ENCODE measurements at regions not wholly inside any gene's neighbourhood (a gene's known extent, or its start where the extent isn't known, plus 50 kb on each side); places are given as distances from the start of the nearest gene placed in this dataset.

GRCh38 chr2:223238301-223238700, 186.3 kb downstream of the KCNE4 start:
- H3K79me2 ChIP-seq (ENCODE audit: low read length), result no peaks in the 10 kb centered on the region
- DNase-seq, result no peak
- no peaks in the 10 kb centered on the region for H3K36me3 ChIP-seq (ENCODE audit: insufficient read depth, low read length)
- no peak overlapping the region for H3K27ac ChIP-seq (ENCODE audit: low read length)
- no peaks in the 10 kb centered on the region for H3K4me1 ChIP-seq (ENCODE audit: low read length)
- H3K9ac ChIP-seq (ENCODE audit: low read length), result no peak overlapping the region
- no peak overlapping the region for H2AFZ ChIP-seq (ENCODE audit: low read length)
- no peaks in the 10 kb centered on the region for H3K9me2 ChIP-seq (replicated peaks; ENCODE audit: insufficient read depth, low read length)
- no peaks in the 10 kb centered on the region for H4K20me1 ChIP-seq (ENCODE audit: insufficient read depth, low read depth, low read length)
- no peaks in the 10 kb centered on the region for H3K27me3 ChIP-seq (ENCODE audit: low read length)
- no peaks in the 10 kb centered on the region for H3K9me3 ChIP-seq (ENCODE audit: low read length)
- H3K4me2 ChIP-seq (ENCODE audit: low read depth, low read length, poor library complexity, severe bottlenecking), result no peak overlapping the region
- H3K4me3 ChIP-seq (ENCODE audit: low read length), result no peak overlapping the region

- Histone ChIP-seq H3K79me2 (ENCODE audit: low read length) (no peaks in the 10 kb centered on the region), H4K20me1 (ENCODE audit: insufficient read depth, low read depth, low read length) (no peaks in the 10 kb centered on the region), H3K9me3 (ENCODE audit: low read length) (no peaks in the 10 kb centered on the region), H3K36me3 (ENCODE audit: insufficient read depth, low read length) (no peaks in the 10 kb centered on the region), H3K4me2 (ENCODE audit: low read depth, low read length, poor library complexity, severe bottlenecking) (no peak overlapping the region), H2AFZ (ENCODE audit: low read length) (no peak overlapping the region), H3K9me2 (replicated peaks; ENCODE audit: insufficient read depth, low read length) (no peaks in the 10 kb centered on the region), H3K4me3 (ENCODE audit: low read length) (no peak overlapping the region), H3K9ac (ENCODE audit: low read length) (no peak overlapping the region), H3K4me1 (ENCODE audit: low read length) (no peaks in the 10 kb centered on the region), H3K27ac (ENCODE audit: low read length) (no peak overlapping the region), H3K27me3 (ENCODE audit: low read length) (no peaks in the 10 kb centered on the region)
- DNase-seq, result no peak
Observed at GRCh38 chr2:223243233-223243632, 191.2 kb downstream of the KCNE4 start.

- Histone ChIP-seq H3K4me3 (ENCODE audit: low read length) (no peak overlapping the region), H3K27me3 (ENCODE audit: low read length) (no peaks in the 10 kb centered on the region), H3K4me2 (ENCODE audit: low read depth, low read length, poor library complexity, severe bottlenecking) (no peak overlapping the region), H4K20me1 (ENCODE audit: insufficient read depth, low read depth, low read length) (no peaks in the 10 kb centered on the region), H3K9me2 (replicated peaks; ENCODE audit: insufficient read depth, low read length) (no peaks in the 10 kb centered on the region), H3K36me3 (ENCODE audit: insufficient read depth, low read length) (no peaks in the 10 kb centered on the region), H3K9ac (ENCODE audit: low read length) (no peak overlapping the region), H3K79me2 (ENCODE audit: low read length) (no peaks in the 10 kb centered on the region), H3K27ac (ENCODE audit: low read length) (no peak overlapping the region), H3K4me1 (ENCODE audit: low read length) (no peaks in the 10 kb centered on the region), H2AFZ (ENCODE audit: low read length) (no peak overlapping the region), H3K9me3 (ENCODE audit: low read length) (no peaks in the 10 kb centered on the region)
- peak; percentile 67 for DNase-seq
Observed at GRCh38 chr2:223247136-223247535, 195.1 kb downstream of the KCNE4 start.

- no peak overlapping the region for H3K4me3 ChIP-seq (ENCODE audit: low read length)
- no peaks in the 10 kb centered on the region for H4K20me1 ChIP-seq (ENCODE audit: insufficient read depth, low read depth, low read length)
- no peak for DNase-seq
- H3K4me1 ChIP-seq (ENCODE audit: low read length), result no peaks in the 10 kb centered on the region
- no peaks in the 10 kb centered on the region for H3K9me2 ChIP-seq (replicated peaks; ENCODE audit: insufficient read depth, low read length)
- no peak overlapping the region for H3K9ac ChIP-seq (ENCODE audit: low read length)
- H3K9me3 ChIP-seq (ENCODE audit: low read length), result no peaks in the 10 kb centered on the region
- H3K79me2 ChIP-seq (ENCODE audit: low read length), result no peaks in the 10 kb centered on the region
- H3K27ac ChIP-seq (ENCODE audit: low read length), result no peak overlapping the region
- no peak overlapping the region for H3K4me2 ChIP-seq (ENCODE audit: low read depth, low read length, poor library complexity, severe bottlenecking)
- no peak overlapping the region for H2AFZ ChIP-seq (ENCODE audit: low read length)
- no peaks in the 10 kb centered on the region for H3K36me3 ChIP-seq (ENCODE audit: insufficient read depth, low read length)
- no peaks in the 10 kb centered on the region for H3K27me3 ChIP-seq (ENCODE audit: low read length)
Observed at GRCh38 chr2:223251656-223252229, 199.8 kb downstream of the KCNE4 start.

GRCh38 chr2:223260681-223261080, 208.7 kb downstream of the KCNE4 start:
- DNase-seq, result no peak
- Histone ChIP-seq H3K4me1 (ENCODE audit: low read length) (no peaks in the 10 kb centered on the region), H3K4me2 (ENCODE audit: low read depth, low read length, poor library complexity, severe bottlenecking) (no peak overlapping the region), H3K36me3 (ENCODE audit: insufficient read depth, low read length) (no peaks in the 10 kb centered on the region), H3K9me3 (ENCODE audit: low read length) (no peaks in the 10 kb centered on the region), H2AFZ (ENCODE audit: low read length) (no peak overlapping the region), H3K4me3 (ENCODE audit: low read length) (no peak overlapping the region), H3K9me2 (replicated peaks; ENCODE audit: insufficient read depth, low read length) (no peaks in the 10 kb centered on the region), H3K79me2 (ENCODE audit: low read length) (no peaks in the 10 kb centered on the region), H3K27me3 (ENCODE audit: low read length) (no peaks in the 10 kb centered on the region), H3K27ac (ENCODE audit: low read length) (no peak overlapping the region), H3K9ac (ENCODE audit: low read length) (no peak overlapping the region), H4K20me1 (ENCODE audit: insufficient read depth, low read depth, low read length) (no peaks in the 10 kb centered on the region)

GRCh38 chr2:223262946-223263345, 211.0 kb downstream of the KCNE4 start:
- no peaks in the 10 kb centered on the region for H3K9me3 ChIP-seq (ENCODE audit: low read length)
- H3K36me3 ChIP-seq (ENCODE audit: insufficient read depth, low read length), result no peaks in the 10 kb centered on the region
- no peak overlapping the region for H3K9ac ChIP-seq (ENCODE audit: low read length)
- H4K20me1 ChIP-seq (ENCODE audit: insufficient read depth, low read depth, low read length), result no peaks in the 10 kb centered on the region
- H3K4me3 ChIP-seq (ENCODE audit: low read length), result no peak overlapping the region
- H3K27me3 ChIP-seq (ENCODE audit: low read length), result no peaks in the 10 kb centered on the region
- no peaks in the 10 kb centered on the region for H3K9me2 ChIP-seq (replicated peaks; ENCODE audit: insufficient read depth, low read length)
- no peak overlapping the region for H3K4me2 ChIP-seq (ENCODE audit: low read depth, low read length, poor library complexity, severe bottlenecking)
- no peak for DNase-seq
- H3K79me2 ChIP-seq (ENCODE audit: low read length), result no peaks in the 10 kb centered on the region
- H3K4me1 ChIP-seq (ENCODE audit: low read length), result no peaks in the 10 kb centered on the region
- H3K27ac ChIP-seq (ENCODE audit: low read length), result no peak overlapping the region
- H2AFZ ChIP-seq (ENCODE audit: low read length), result no peak overlapping the region

- no peak overlapping the region for H3K4me3 ChIP-seq (ENCODE audit: low read length)
- no peak for DNase-seq
- no peaks in the 10 kb centered on the region for H3K79me2 ChIP-seq (ENCODE audit: low read length)
- no peak overlapping the region for H3K27ac ChIP-seq (ENCODE audit: low read length)
- no peak overlapping the region for H2AFZ ChIP-seq (ENCODE audit: low read length)
- no peak overlapping the region for H3K4me2 ChIP-seq (ENCODE audit: low read depth, low read length, poor library complexity, severe bottlenecking)
- no peaks in the 10 kb centered on the region for H3K36me3 ChIP-seq (ENCODE audit: insufficient read depth, low read length)
- no peaks in the 10 kb centered on the region for H3K9me3 ChIP-seq (ENCODE audit: low read length)
- H4K20me1 ChIP-seq (ENCODE audit: insufficient read depth, low read depth, low read length), result no peaks in the 10 kb centered on the region
- H3K9ac ChIP-seq (ENCODE audit: low read length), result no peak overlapping the region
- H3K9me2 ChIP-seq (replicated peaks; ENCODE audit: insufficient read depth, low read length), result no peaks in the 10 kb centered on the region
- no peaks in the 10 kb centered on the region for H3K4me1 ChIP-seq (ENCODE audit: low read length)
- no peaks in the 10 kb centered on the region for H3K27me3 ChIP-seq (ENCODE audit: low read length)
Observed at GRCh38 chr2:223264541-223265193, 212.7 kb downstream of the KCNE4 start.

GRCh38 chr2:223267160-223267951, 215.4 kb downstream of the KCNE4 start:
- no peaks in the 10 kb centered on the region for H3K27me3 ChIP-seq (ENCODE audit: low read length)
- no peaks in the 10 kb centered on the region for H3K36me3 ChIP-seq (ENCODE audit: insufficient read depth, low read length)
- H3K9ac ChIP-seq (ENCODE audit: low read length), result no peak overlapping the region
- no peak overlapping the region for H3K4me2 ChIP-seq (ENCODE audit: low read depth, low read length, poor library complexity, severe bottlenecking)
- no peak for DNase-seq
- H3K4me1 ChIP-seq (ENCODE audit: low read length), result no peaks in the 10 kb centered on the region
- no peaks in the 10 kb centered on the region for H3K9me3 ChIP-seq (ENCODE audit: low read length)
- H3K27ac ChIP-seq (ENCODE audit: low read length), result no peak overlapping the region
- H3K79me2 ChIP-seq (ENCODE audit: low read length), result no peaks in the 10 kb centered on the region
- H3K4me3 ChIP-seq (ENCODE audit: low read length), result no peak overlapping the region
- no peaks in the 10 kb centered on the region for H4K20me1 ChIP-seq (ENCODE audit: insufficient read depth, low read depth, low read length)
- no peak overlapping the region for H2AFZ ChIP-seq (ENCODE audit: low read length)
- no peaks in the 10 kb centered on the region for H3K9me2 ChIP-seq (replicated peaks; ENCODE audit: insufficient read depth, low read length)
